GM18505 (cell line): ENCODE measurements at regions not wholly inside any gene's neighbourhood (a gene's known extent, or its start where the extent isn't known, plus 50 kb on each side); places are given as distances from the start of the nearest gene placed in this dataset.
"Not testable (repeated sequence)": the region's sequence is repeated elsewhere in the genome, so short reads cannot be mapped to it uniquely, and the experiment has no call there.

Source experiments
- ATAC-seq: cut with Tn5 transposase; IDR thresholded peaks from one replicate; pipeline ENCODE4 v1.9.1; 2021; ENCODE audit not compliant: unreplicated experiment
- POLR2A ChIP-seq: IDR thresholded peaks from 4 replicates; pipeline ENCODE4 v1.6.1; 2011; ENCODE audit warnings: borderline replicate concordance; ENCODE audit not compliant: insufficient read depth, insufficient read length; ENCODE audit errors: extremely low read depth

GRCh38 chr10:21052072-21052708 is 155.1 kb upstream of the NEBL start:
- TF ChIP-seq POLR2A: no peak
- ATAC-seq: no peak

GRCh38 chr10:21049482-21049881 is 152.4 kb upstream of the NEBL start:
- TF ChIP-seq POLR2A: no peak
- ATAC-seq: no peak

GRCh38 chr10:21048068-21048467 is 151.0 kb upstream of the NEBL start:
- no peak for TF ChIP-seq POLR2A
- ATAC-seq: no peak

- TF ChIP-seq POLR2A: no peak
- ATAC-seq: no peak
Observed at GRCh38 chr10:21047511-21047910, 150.4 kb upstream of the NEBL start.

- no peak for ATAC-seq
- TF ChIP-seq POLR2A: no peak
Observed at GRCh38 chr10:21047096-21047495, 150.0 kb upstream of the NEBL start.

- ATAC-seq: no peak
- TF ChIP-seq POLR2A: no peak
Observed at GRCh38 chr10:21043044-21043443, 145.9 kb upstream of the NEBL start.

- no peak for TF ChIP-seq POLR2A
- no peak for ATAC-seq
Observed at GRCh38 chr10:21042536-21042935, 145.4 kb upstream of the NEBL start.

GRCh38 chr10:21041763-21042458 is 144.8 kb upstream of the NEBL start:
- ATAC-seq: no peak

GRCh38 chr10:21039721-21040120 is 142.6 kb upstream of the NEBL start:
- ATAC-seq: no peak
- TF ChIP-seq POLR2A: no peak

More at GRCh38 chr10:21041763-21042458, 144.8 kb upstream of the NEBL start:
- TF ChIP-seq POLR2A: no peak

- no peak for ATAC-seq
- no peak for TF ChIP-seq POLR2A
Observed at GRCh38 chr10:21036757-21037156, 139.6 kb upstream of the NEBL start.

- ATAC-seq: not testable (repeated sequence)
Observed at GRCh38 chr10:21034770-21035169, 137.7 kb upstream of the NEBL start.

- ATAC-seq: no peak
- TF ChIP-seq POLR2A: no peak
Observed at GRCh38 chr10:21034241-21034640, 137.1 kb upstream of the NEBL start.

- TF ChIP-seq POLR2A: no peak
- no peak for ATAC-seq
Observed at GRCh38 chr10:21032587-21033319, 135.6 kb upstream of the NEBL start.
